GM21737 (cell line): ENCODE measurements at regions not wholly inside any gene's neighbourhood (a gene's known extent, or its start where the extent isn't known, plus 50 kb on each side); places are given as distances from the start of the nearest gene placed in this dataset.
"Not testable (repeated sequence)": the region's sequence is repeated elsewhere in the genome, so short reads cannot be mapped to it uniquely, and the experiment has no call there.

Experiments used
- ATAC-seq: cut with Tn5 transposase; IDR thresholded peaks from one replicate; pipeline ENCODE4 v1.9.1; 2021; ENCODE audit warnings: mild to moderate bottlenecking, moderate library complexity; ENCODE audit not compliant: unreplicated experiment

GRCh38 chr19:30066781-30067759 is 125.0 kb downstream of the URI1 start:
- ATAC-seq: no peak

GRCh38 chr19:30067956-30068506 is 126.0 kb downstream of the URI1 start:
- ATAC-seq: not testable (repeated sequence)

GRCh38 chr19:30068528-30069395 is 126.7 kb downstream of the URI1 start:
- no peak for ATAC-seq

GRCh38 chr19:30069535-30070197 is 127.6 kb downstream of the URI1 start:
- no peak for ATAC-seq

GRCh38 chr19:30070198-30070967 is 128.3 kb downstream of the URI1 start:
- ATAC-seq: no peak

- no peak for ATAC-seq
Measured at GRCh38 chr19:30070968-30071632, 129.1 kb downstream of the URI1 start.

- no peak for ATAC-seq
Measured at GRCh38 chr19:30071871-30072270, 129.8 kb downstream of the URI1 start.

- no peak for ATAC-seq
Measured at GRCh38 chr19:30073152-30074000, 131.3 kb downstream of the URI1 start.

- ATAC-seq: no peak
Measured at GRCh38 chr19:30074096-30074495, 132.1 kb downstream of the URI1 start.

GRCh38 chr19:30074741-30075715 is 133.0 kb downstream of the URI1 start:
- ATAC-seq: no peak

GRCh38 chr19:30076101-30076551 is 134.1 kb downstream of the URI1 start:
- no peak for ATAC-seq

- ATAC-seq: no peak
Measured at GRCh38 chr19:30076751-30077670, 135.0 kb downstream of the URI1 start.

- no peak for ATAC-seq
Measured at GRCh38 chr19:30077851-30078355, 135.9 kb downstream of the URI1 start.

- no peak for ATAC-seq
Measured at GRCh38 chr19:30078381-30078910, 136.4 kb downstream of the URI1 start.

- ATAC-seq: no peak
Measured at GRCh38 chr19:30079200-30079599, 137.2 kb downstream of the URI1 start.

- no peak for ATAC-seq
Measured at GRCh38 chr19:30082168-30082567, 140.1 kb downstream of the URI1 start.
